ENCODE measurements at regions not wholly inside any gene's neighbourhood (a gene's known extent, or its start where the extent isn't known, plus 50 kb on each side); places are given as distances from the start of the nearest gene placed in this dataset.
A peak's percentile ranks its signal among the peaks of the same experiment; 100 is the strongest.
"Not testable (repeated sequence)": the region's sequence is repeated elsewhere in the genome, so short reads cannot be mapped to it uniquely, and the experiment has no call there.

DNA sequence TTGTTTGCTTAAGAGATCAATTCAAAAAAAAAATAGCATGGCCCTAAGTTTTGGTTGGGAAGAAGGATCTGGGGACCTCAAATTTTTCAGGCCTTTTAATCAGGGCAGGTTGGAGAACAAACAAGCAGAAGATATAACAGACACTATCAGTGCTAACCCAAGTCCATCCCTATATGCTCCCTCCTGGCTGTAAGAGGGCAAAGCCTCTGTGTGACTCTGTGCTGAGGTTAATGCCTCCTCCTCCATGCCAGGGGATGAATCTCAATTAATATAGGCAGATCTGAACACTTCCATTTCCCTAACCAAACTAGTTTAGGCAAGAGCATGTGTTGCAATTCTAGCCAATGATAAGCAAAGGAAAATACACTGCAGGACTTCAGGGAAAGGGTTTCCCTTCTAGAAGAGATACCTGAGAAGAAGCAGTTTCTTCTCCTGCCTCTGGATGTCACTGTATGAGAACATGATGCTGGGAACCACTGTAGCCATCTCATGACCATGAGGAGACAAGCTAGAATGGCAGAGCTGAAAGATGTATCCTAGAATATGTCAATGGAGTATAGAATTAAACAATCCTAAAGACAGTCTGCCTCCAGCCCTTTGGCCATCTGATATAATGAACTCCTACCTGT is 76.0 kb downstream of the CHD9NB start:
- no peak for DNase-seq

GRCh38 chr16:52967744-52968143 is 85.0 kb downstream of the CHD9NB start:
- DNase-seq: no peak

GRCh38 chr16:52964290-52964689 is 88.4 kb downstream of the CHD9NB start:
- DNase-seq: no peak

GRCh38 chr16:52963855-52964242 is 88.8 kb downstream of the CHD9NB start:
- no peak for DNase-seq

DNA sequence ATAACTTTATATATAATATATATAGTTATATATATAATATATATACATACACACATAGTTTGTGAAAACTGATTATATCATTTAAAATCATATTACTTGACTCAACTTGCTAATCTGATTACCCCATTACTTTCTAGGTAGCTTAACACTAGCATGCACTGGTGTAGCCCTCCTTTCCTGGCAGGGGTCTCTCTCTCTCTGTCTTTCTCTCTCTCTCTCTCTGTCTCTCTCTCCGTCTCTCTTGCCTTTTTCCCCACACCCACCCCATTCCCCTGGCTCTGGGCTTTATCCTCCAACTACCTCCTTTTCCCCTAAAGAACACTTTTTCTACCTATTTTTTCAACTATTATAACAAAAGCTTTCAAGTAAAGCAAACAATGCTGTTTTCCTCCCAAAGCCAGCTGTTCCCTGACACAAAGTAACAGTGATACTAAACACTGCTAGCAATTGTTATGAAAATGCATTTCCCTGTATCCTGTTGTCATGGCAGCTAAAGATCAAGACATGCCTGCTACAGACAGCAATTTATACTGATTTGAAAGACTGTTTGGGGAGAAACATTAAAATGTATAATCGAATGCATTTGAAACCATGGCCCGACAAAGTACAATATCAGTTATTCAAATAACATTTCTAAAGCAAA is 89.4 kb downstream of the CHD9NB start:
- DNase-seq: no peak

DNA sequence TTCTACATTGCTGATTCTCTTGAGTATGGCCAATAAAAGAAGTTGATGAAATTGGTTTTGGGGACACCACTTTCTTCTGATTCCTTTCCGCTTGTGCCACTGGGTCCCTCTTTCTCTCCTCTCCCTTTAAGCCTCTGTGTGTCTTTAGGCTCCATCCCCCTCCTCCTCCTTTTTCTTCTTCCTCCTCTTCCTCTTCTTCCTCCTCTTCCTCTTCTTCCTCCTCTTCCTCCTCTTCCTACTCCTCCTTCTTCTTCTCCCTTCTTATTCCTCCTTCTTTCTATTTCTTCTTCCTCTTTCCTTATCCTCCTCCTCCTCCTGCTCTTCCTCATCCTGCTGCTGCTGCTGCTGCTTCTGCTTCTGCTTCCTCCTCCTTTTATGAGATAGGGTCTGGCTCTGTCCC is 93.7 kb downstream of the CHD9NB start:
- DNase-seq: no peak

DNA sequence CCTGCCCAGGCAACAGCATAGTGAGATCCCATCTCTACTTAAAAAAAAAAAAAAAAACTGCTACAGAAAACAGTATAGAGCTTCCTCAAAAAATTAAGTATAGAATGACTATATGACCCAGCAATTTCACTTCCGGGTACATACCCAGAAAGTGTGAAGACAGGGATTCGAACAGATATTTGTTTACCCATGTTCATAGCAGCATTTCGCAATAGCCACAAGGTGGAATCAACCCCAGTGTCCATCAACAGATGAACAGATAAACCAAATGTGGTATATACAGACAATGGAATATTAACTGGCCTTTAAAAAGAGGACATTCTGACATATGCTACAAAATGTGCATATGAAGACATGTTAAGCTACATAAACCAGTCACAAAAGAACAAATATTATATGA is 95.5 kb downstream of the CHD9NB start:
- no peak for DNase-seq

DNA sequence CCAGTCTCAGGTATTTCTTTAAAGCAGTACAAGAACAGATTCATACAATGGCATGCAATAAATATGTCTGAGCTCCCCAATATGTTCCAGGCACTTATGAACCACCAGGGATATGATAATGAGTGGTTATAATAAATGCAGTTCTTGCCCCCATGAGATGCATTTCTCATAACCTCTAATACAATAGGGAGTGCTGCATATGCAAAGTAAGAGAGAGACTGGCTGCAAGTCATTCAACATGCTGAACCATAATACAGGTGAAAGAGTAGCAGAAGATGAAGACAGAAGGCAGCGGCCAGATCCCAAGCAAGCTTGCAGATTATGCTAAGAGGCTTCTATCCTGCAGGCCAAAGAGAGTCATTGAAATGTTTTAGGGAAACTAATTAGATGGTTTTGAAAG is 96.7 kb downstream of the CHD9NB start:
- DNase-seq: no peak

DNA sequence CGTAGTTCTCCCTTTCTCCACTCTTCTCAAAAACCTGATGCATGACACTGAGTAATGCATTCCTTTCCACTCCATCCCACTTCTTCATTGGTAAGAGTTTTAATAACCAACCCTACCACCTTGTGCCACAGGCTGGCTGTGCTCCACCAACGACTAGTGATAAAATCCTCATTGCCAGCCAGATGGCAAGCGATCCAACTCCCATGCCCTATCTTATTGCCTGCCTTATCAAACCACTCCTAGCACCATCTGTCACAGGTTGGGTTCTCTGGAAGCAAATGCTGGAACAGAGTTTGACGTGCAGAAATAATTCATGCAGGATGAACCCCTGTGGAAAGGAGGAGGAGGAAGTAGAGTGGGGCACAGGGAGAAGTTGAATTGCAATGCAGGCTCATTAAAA is 99.5 kb downstream of the CHD9NB start:
- no peak for DNase-seq

DNA sequence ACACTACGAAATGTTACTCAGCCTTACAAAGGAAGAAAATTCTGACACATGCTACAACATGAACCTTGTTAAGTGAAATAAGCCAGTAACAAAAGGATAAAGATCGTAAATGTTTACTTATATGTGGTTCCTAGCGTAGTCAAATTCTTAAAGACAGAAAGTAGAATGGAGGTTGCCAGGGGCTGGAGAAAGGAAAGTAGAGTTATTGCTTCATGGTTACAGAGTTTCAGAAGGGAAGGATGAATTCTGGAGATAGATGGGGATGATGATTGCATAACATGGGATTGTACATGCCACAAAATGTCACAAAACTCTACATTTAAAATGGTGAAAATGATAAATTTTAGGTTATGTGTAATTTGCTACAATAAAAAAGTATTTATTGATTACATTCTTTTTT is 103.8 kb downstream of the CHD9NB start:
- no peak for DNase-seq

DNA sequence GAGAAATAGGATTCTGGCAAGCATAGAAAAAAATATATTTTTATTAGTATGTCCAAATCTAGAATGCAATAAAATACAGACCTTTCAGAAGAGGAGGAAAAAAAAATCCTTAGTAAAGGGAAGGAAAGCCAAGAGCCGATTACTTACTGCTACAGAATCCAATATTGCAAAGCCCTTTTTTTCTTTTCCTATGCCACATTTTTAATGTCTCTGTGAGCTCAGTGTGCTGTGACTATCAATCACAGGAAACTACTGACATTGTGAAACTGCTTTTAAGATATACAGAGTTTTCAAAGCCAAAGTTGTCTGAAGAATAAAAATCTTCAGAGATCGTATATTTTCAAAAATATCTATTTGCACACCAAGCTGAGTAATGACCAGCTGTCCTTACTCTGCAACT is 120.4 kb downstream of the CHD9NB start:
- DNase-seq: no peak

DNA sequence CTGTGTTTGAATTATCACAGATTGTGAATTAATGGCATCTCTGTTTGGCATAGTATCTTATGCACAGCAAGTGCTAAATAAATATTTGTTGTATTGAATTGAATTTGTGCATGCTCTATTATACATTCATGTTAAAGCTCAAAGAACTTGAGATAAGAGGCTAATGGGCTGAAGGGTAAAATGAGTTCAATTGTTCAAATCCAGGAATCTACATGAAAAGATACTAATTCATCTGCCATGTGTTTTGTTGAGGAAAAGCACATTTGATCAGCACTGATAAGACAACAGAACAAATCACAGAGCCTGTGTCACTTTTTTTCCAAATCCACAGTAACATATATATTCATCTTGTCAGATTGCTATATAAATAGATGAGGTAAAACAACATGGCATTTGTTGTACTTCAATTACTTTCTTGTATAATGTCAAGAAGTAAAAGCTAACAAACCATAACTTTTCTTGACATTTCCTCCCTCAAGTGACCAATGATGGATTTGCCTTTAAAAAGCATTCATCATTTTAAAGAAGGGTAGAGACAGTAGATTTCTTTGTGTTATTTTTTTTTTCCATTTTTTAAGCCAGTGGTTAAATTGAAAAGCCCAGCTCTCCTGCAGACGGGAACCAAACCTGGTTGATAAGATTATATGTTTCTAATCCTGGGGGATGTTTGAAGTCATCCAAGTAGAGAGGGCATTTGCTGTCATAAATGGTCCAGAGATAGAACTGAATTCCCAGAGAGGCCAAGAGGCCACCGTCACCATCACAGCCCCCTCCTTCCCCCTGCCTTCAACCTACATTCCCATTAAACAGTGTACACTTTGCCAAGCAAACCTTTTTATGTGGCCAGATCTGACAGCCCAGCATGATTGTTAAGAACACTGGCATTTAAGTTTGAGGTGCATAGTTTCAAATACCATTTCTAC is 123.0 kb downstream of the CHD9NB start:
- DNase-seq: peak; percentile 57

DNA sequence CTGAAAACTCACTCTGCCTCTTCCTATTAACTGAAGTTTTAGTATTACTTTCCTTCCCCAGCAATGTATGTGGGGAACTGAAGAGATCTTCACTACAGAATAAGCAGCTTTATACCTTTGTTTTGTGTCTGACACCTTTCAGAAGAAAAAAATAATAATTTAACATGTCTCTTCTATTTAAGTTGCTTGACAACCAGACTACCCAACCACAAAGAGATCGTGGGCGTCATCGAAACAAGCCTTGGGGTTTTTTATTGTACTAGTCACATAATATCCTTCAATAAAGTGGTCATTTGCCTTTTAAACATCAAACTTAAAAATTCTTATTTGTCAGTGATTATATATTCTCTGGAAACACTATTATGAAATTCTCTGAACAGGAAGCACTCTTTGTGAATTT is 123.7 kb downstream of the CHD9NB start:
- DNase-seq: no peak

DNA sequence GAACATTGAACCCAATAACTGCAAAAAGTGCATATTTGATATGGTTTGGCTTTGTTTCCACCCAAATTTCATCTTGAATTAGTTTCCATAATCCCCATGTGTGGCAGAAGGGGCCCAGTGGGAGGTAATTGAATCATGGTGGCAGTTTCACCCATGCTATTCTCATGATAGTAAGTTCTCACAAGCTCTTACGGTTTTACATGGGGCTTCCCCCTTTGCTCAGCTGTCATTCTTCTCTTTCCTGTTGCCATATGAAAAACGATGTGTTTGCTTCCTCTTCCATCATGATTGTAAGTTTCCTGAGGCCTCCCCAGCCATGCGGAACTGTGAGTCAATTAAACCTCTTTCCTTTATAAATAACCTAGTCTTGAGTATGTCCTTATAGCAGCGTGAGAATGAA is 127.6 kb downstream of the CHD9NB start:
- DNase-seq: no peak

- DNase-seq: no peak
Observed at GRCh38 chr16:52924162-52924561, 128.5 kb downstream of the CHD9NB start.

GRCh38 chr16:52921104-52921503 is 131.6 kb downstream of the CHD9NB start:
- DNase-seq: no peak

DNA sequence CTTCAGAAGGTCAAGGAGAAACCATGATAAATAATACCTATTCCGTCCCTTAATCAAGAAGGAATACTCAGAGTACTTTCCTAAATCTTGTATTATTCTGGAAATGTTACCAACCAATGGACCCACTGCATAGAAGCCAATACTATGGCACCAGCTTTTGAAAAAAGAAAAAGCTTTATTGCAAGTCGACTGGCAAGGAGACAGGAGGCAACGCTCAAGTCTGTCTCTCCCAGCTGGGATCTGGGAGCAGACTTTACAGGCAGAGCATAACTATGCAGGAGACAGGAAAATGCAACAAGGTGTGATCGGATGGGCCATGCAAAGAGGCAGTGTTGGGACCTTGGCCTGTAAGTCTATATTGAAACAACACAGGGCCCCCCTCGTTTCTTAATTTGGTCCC is 132.4 kb downstream of the CHD9NB start:
- DNase-seq: no peak

DNA sequence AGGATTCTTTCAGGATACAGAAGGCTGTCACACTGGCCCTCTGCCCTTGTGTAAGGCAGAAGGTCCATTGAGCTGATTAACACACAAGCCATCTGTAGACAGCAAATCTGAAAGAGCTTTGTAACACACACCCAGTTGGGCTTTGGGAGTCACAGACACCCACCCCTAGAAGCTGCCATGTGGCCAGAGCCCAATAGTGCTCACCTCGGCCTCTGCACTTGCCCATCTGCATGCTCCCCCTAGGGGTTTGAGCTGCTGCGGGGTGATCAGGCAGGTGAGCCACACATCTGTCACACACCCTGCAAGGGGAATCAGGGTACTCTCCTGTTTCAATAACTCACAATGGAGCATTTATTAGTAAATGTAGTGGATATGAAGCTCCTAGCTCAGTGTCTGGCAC is 138.3 kb downstream of the CHD9NB start:
- no peak for DNase-seq

GRCh38 chr16:52912565-52913173 is 140.0 kb downstream of the CHD9NB start:
- peak; percentile 3 for DNase-seq

- DNase-seq: not testable (repeated sequence)
Observed at GRCh38 chr16:52908057-52908456, 144.6 kb downstream of the CHD9NB start.

GRCh38 chr16:52906281-52906680 is 146.4 kb downstream of the CHD9NB start:
- DNase-seq: no peak

DNA sequence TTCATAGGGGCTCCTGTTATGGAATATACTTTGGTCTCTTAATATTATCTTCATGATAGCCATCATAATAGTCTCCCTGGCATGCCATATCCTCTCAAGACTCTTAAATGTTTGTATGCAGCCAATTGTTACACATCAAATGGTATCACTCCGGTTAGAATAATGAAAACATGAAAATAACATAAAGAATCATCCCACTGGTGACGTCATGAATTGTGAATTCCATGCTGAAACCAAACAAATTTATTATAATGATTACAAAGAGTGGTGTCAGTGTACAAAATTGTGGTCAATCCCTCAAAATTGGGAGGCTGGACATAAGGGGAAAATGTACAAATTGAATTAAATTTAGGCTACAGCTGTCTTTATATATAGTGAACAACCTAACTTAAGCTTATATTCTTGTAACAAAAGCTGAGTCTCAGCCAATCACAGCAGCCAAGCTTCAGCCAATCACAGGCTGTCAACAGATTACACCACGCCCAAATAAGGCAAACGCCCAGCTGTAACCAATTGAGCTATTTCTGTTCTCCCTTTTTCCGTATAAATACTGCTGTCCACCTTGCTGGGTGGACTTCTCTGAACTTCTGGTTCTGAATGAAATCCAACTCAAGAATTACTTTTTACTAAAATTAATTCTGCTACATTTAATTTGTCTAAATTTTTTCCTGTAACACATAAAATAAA is 156.1 kb downstream of the CHD9NB start:
- DNase-seq: no peak

DNA sequence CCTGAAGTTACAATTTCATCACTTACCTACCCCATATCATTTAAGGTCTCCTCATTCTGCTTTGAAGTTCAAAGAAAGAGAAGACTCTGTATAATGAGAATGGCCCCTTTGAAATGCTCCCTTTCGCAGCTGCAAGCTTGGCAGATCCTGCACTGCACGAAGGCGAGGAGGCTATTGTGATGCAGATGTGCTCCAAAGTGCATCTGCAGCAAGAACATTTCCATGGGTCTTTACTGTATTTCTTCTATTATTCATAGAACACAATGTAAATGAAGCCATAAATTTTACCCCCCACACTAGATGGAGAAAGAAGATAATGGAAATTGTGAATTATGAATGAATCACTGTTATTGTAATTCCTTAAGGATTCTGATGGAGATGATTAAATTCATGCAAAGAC is 178.7 kb downstream of the CHD9NB start:
- no peak for DNase-seq

Data from NCI-H748 treated with DMSO at 0.1 percent for 48 hours (cell line).